Endodermal cell (in vitro differentiated cells): ENCODE measurements at regions not wholly inside any gene's neighbourhood (a gene's known extent, or its start where the extent isn't known, plus 50 kb on each side); places are given as distances from the start of the nearest gene placed in this dataset.
A peak's percentile ranks its signal among the peaks of the same experiment; 100 is the strongest.

Experiments
- DNase-seq: peaks from one replicate; pipeline ENCODE4 v3.0.0-alpha.2; 2017
- H3K27ac ChIP-seq: 2 replicates; pipeline ENCODE4 v1.5.1; 2013; ENCODE audit warnings: mild to moderate bottlenecking, low read depth, low read length, moderate library complexity
- H3K27me3 ChIP-seq: 2 replicates; pipeline ENCODE4 v1.6.1; 2013; ENCODE audit warnings: mild to moderate bottlenecking, low read length, moderate library complexity; ENCODE audit not compliant: insufficient read depth, control insufficient read depth, poor library complexity, severe bottlenecking
- H3K36me3 ChIP-seq: 2 replicates; pipeline ENCODE4 v1.7.0; 2013; ENCODE audit warnings: mild to moderate bottlenecking, low read length, moderate library complexity; ENCODE audit not compliant: control insufficient read depth, insufficient read depth
- H3K4me1 ChIP-seq: one replicate; pipeline ENCODE4 v1.7.0; 2013; ENCODE audit warnings: low read length; ENCODE audit not compliant: control insufficient read depth, insufficient read depth
- H3K4me3 ChIP-seq: 2 replicates; pipeline ENCODE4 v1.5.1; 2013; ENCODE audit warnings: mild to moderate bottlenecking, low read length, moderate library complexity
- H3K9ac ChIP-seq: 2 replicates; pipeline ENCODE4 v1.6.1; 2013; ENCODE audit warnings: mild to moderate bottlenecking, low read length, moderate library complexity; ENCODE audit not compliant: poor library complexity, severe bottlenecking; ENCODE audit errors: extremely low read depth
- H3K9me3 ChIP-seq: 2 replicates; pipeline ENCODE4 v1.6.1; 2013; ENCODE audit warnings: mild to moderate bottlenecking, low read length, moderate library complexity; ENCODE audit not compliant: control insufficient read depth
- H3K27ac Mint-ChIP-seq: 2 replicates; pipeline ENCODE4 v1.8.0; 2020; ENCODE audit warnings: mixed read lengths
- H3K27me3 Mint-ChIP-seq: 2 replicates; pipeline ENCODE4 v1.8.0; 2021; ENCODE audit warnings: mild to moderate bottlenecking, mixed read lengths; ENCODE audit not compliant: insufficient read depth
- H3K36me3 Mint-ChIP-seq: 2 replicates; pipeline ENCODE4 v1.8.0; 2020; ENCODE audit warnings: low read depth, mixed read lengths
- H3K4me1 Mint-ChIP-seq: 2 replicates; pipeline ENCODE4 v1.8.0; 2020; ENCODE audit warnings: mixed read lengths
- H3K4me3 Mint-ChIP-seq: 2 replicates; pipeline ENCODE4 v1.8.0; 2020; ENCODE audit warnings: mild to moderate bottlenecking, moderate library complexity, mixed read lengths
- H3K9me3 Mint-ChIP-seq: 2 replicates; pipeline ENCODE4 v1.8.0; 2020; ENCODE audit warnings: mild to moderate bottlenecking, mixed read lengths
- WGBS, 2 experiments: methylation state at CpG; one replicate each; pipeline versions ENCODE4 v1.1.5 to v1.1.7; 2013; ENCODE audit warnings: missing lambda C conversion rate in 2 of 2, mixed read lengths in 1 of 2; ENCODE audit not compliant: insufficient coverage in 1 of 2, insufficient read length in 1 of 2; 5-methylcytosine and 5-hydroxymethylcytosine counted together
- TF ChIP-seq, protein P1 (sequence below): fragments of 200-600 bp; sonication (generic); conservative IDR thresholded peaks from 2 replicates; pipeline ENCODE4 v1.5.0; 2021; ENCODE audit warnings: antibody characterized with exemption, mild to moderate bottlenecking

DNA sequence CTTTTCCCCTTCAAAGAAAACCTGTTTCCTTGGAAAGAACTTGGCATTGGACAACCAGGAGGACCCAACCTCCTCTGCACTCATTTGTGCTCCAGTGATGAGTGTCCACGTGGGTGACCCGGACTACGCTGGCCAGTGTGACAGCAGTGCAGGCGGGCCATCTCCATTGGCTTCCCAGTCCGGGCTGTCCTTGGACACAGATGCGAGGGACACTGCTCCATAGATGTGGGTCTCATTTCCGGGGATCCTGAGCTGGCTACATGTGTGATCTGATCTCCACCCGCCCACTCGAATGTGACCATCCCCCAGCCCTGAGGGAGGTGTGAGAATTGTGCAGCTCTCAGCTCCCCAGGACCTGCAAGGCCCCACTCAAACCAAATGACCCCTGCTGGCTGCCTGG, 836.6 kb upstream of the TMEM132C start:
- H3K36me3 ChIP-seq, result no peaks in the 10 kb centered on the region
- Mint-ChIP-seq H3K9me3 (no peaks in the 10 kb centered on the region), H3K27ac (no peak overlapping the region), H3K4me1 (peaks cover 10% of the 10 kb centered on the region), H3K36me3 (no peaks in the 10 kb centered on the region), H3K4me3 (no peak overlapping the region), H3K27me3 (no peaks in the 10 kb centered on the region)
- DNase-seq, result no peak
- H3K4me3 ChIP-seq, result no peak overlapping the region
- no peaks in the 10 kb centered on the region for H3K9me3 ChIP-seq
- TF ChIP-seq, protein P1, sequence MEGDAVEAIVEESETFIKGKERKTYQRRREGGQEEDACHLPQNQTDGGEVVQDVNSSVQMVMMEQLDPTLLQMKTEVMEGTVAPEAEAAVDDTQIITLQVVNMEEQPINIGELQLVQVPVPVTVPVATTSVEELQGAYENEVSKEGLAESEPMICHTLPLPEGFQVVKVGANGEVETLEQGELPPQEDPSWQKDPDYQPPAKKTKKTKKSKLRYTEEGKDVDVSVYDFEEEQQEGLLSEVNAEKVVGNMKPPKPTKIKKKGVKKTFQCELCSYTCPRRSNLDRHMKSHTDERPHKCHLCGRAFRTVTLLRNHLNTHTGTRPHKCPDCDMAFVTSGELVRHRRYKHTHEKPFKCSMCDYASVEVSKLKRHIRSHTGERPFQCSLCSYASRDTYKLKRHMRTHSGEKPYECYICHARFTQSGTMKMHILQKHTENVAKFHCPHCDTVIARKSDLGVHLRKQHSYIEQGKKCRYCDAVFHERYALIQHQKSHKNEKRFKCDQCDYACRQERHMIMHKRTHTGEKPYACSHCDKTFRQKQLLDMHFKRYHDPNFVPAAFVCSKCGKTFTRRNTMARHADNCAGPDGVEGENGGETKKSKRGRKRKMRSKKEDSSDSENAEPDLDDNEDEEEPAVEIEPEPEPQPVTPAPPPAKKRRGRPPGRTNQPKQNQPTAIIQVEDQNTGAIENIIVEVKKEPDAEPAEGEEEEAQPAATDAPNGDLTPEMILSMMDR, result peak; percentile 34
- H3K9ac ChIP-seq, result no peak overlapping the region
- 77 to 90% methylated on average over 3 to 9 of the region's 9 CpGs for WGBS, 2 experiments
- no peak overlapping the region for H3K27ac ChIP-seq
- H3K4me1 ChIP-seq, result no peaks in the 10 kb centered on the region
- H3K27me3 ChIP-seq, result no peaks in the 10 kb centered on the region

DNA sequence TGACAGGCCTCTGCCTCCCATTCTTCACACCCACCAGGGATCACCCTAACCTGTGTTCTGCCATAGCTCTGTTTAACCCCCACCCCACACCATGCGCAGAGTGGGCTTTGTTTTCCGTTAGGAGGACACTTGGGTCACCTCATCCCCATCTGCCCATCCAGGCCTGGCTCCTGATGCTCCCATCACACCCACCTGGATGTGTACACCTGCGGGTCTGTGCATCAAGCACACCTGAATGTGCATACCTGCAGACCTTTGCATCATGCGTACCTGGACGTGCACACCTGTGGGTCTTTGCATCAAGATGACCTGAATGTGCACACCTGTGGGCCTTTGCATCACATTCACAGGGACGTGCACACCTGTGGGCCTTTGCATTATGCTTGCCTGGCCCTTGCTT, 835.8 kb upstream of the TMEM132C start:
- no peaks in the 10 kb centered on the region for H3K4me1 ChIP-seq
- H3K36me3 ChIP-seq, result no peaks in the 10 kb centered on the region
- peaks cover 5% of the 10 kb centered on the region for H3K9me3 ChIP-seq
- H3K27ac Mint-ChIP-seq, result no peak overlapping the region
- H3K9ac ChIP-seq, result no peak overlapping the region
- H3K4me3 Mint-ChIP-seq, result no peak overlapping the region
- H3K9me3 Mint-ChIP-seq, result no peaks in the 10 kb centered on the region
- no peaks in the 10 kb centered on the region for H3K27me3 Mint-ChIP-seq
- no peak for DNase-seq
- no peak overlapping the region for H3K4me3 ChIP-seq
- TF ChIP-seq, protein P1, result no peak
- H3K4me1 Mint-ChIP-seq, result peaks cover 10% of the 10 kb centered on the region
- H3K27me3 ChIP-seq, result no peaks in the 10 kb centered on the region
- H3K27ac ChIP-seq, result no peak overlapping the region
- 94 to 100% methylated on average over 3 to 6 of the region's 6 CpGs for WGBS, 2 experiments
- no peaks in the 10 kb centered on the region for H3K36me3 Mint-ChIP-seq

DNA sequence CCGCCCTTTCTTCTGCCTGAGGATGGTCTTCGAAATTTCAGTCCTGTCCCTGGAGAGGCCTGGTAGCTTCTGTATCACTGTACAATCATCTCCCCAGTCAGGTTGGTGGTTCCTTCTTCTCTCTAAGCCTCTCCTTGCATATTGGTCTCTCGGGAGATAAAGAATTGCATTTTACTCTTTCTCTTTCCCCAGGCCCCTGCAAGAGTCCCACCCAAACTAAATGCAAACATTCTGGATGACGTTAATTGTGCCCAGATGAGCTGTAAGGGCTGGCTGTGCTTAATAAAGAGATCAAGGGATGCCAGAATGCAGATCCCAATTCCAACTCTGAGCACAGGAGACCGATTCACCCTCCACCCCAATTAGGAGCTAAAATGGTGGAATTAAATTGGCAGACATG, 835.4 kb upstream of the TMEM132C start:
- no peak overlapping the region for H3K4me3 Mint-ChIP-seq
- 89% methylated on average over 4 of the region's 5 CpGs; no CpG with 5 or more reads in 1 of the 2 experiments for WGBS, 2 experiments
- DNase-seq, result no peak
- Histone ChIP-seq H3K36me3 (no peaks in the 10 kb centered on the region), H3K27me3 (no peaks in the 10 kb centered on the region), H3K9me3 (peaks cover 5% of the 10 kb centered on the region), H3K9ac (no peak overlapping the region), H3K4me3 (no peak overlapping the region), H3K4me1 (no peaks in the 10 kb centered on the region), H3K27ac (no peak overlapping the region)
- H3K4me1 Mint-ChIP-seq, result peaks cover 10% of the 10 kb centered on the region
- H3K27me3 Mint-ChIP-seq, result no peaks in the 10 kb centered on the region
- H3K27ac Mint-ChIP-seq, result no peak overlapping the region
- no peaks in the 10 kb centered on the region for H3K36me3 Mint-ChIP-seq
- TF ChIP-seq, protein P1, result no peak
- no peaks in the 10 kb centered on the region for H3K9me3 Mint-ChIP-seq
